ENCODE measurements at regions not wholly inside any gene's neighbourhood (a gene's known extent, or its start where the extent isn't known, plus 50 kb on each side); places are given as distances from the start of the nearest gene placed in this dataset.
"Not testable (repeated sequence)": the region's sequence is repeated elsewhere in the genome, so short reads cannot be mapped to it uniquely, and the experiment has no call there.

DNA sequence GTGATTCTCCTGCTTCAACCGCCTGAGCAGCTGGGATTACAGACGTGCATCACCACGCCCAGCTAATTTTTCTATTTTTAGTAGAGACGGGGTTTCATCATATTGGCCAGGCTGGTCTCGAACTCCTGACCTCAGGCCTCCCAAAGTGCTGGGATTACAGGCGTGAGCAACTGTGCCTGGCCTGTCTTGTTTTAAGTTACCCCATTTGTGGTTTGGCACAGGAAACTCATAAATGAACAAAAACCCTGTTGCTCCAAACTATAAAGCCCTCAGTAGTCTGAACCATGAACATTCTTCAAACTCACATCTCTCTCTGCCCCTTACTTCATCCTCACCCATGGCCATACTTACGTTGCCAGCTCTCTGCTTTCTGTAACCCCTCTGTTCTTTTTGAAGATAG is 61.7 kb downstream of the RHOU start:
- H3K27ac ChIP-seq; intact Hi-C loops (cut with DNase I); H3K4me3 ChIP-seq; H3K4me1 ChIP-seq (replicated peaks); DNase-seq (ENCODE audit: low spot score); H3K27me3 ChIP-seq (replicated peaks; ENCODE audit: insufficient read depth); H3K36me3 ChIP-seq; H3K9me3 ChIP-seq: not testable (repeated sequence)
- WGBS = 80% methylated on average over 7 of the region's 7 CpGs

DNA sequence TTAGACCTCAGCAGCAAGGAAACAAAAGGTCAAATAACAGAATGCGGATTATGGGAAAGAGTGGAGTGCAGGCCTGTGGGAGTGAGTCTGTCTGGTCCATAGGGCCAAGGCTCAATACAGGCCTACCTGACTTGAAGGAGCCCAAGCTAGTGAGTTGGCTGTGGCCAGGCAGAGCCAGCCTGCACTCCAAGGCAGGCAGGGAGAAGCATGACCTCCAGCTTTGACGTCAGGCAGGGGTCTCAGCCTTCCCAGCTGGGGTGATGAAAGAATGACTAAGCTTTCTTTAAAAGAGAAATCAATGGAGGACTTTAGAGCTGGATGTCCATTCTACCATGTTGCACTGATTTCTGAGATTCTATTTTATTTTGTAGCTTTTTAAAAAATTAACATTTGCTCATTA is 62.8 kb downstream of the RHOU start:
- no peak for DNase-seq (ENCODE audit: low spot score)
- 78% methylated on average over 2 of the region's 2 CpGs for WGBS
- TF ChIP-seq POLR2A (IDR thresholded peaks at IDR 0.05) = no peak
- TF ChIP-seq, protein P1, sequence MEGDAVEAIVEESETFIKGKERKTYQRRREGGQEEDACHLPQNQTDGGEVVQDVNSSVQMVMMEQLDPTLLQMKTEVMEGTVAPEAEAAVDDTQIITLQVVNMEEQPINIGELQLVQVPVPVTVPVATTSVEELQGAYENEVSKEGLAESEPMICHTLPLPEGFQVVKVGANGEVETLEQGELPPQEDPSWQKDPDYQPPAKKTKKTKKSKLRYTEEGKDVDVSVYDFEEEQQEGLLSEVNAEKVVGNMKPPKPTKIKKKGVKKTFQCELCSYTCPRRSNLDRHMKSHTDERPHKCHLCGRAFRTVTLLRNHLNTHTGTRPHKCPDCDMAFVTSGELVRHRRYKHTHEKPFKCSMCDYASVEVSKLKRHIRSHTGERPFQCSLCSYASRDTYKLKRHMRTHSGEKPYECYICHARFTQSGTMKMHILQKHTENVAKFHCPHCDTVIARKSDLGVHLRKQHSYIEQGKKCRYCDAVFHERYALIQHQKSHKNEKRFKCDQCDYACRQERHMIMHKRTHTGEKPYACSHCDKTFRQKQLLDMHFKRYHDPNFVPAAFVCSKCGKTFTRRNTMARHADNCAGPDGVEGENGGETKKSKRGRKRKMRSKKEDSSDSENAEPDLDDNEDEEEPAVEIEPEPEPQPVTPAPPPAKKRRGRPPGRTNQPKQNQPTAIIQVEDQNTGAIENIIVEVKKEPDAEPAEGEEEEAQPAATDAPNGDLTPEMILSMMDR (IDR thresholded peaks at IDR 0.05) = no peak
- H3K27ac ChIP-seq = no peak overlapping the region
- H3K27me3 ChIP-seq (replicated peaks; ENCODE audit: insufficient read depth) = no peaks in the 10 kb centered on the region
- no peaks in the 10 kb centered on the region for H3K36me3 ChIP-seq
- intact Hi-C loops (cut with DNase I) = no loop called here
- H3K4me1 ChIP-seq (replicated peaks) = no peaks in the 10 kb centered on the region
- H3K9me3 ChIP-seq = no peaks in the 10 kb centered on the region
- H3K4me3 ChIP-seq = no peak overlapping the region

DNA sequence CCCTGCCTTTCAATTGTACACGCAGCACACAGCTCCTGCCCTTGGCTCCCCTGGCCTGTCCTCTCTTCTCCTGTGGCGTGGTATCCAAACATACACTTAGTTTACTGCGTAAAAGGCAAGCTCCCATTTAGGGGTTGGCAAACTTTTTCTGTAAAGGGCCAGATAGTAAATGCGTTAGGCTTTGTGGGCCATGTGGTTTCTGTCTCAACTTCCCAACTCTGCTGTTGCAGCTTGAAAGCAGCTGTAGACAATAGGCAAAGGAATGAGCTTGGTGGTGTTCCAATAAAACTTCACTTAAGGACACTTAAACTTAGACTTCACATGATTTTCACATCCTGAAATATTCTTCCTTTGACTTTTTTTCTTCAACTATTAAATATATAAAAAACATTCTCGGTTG is 63.3 kb downstream of the RHOU start:
- Histone ChIP-seq H3K27ac (no peak overlapping the region), H3K9me3 (no peaks in the 10 kb centered on the region), H3K4me1 (replicated peaks) (no peaks in the 10 kb centered on the region), H3K27me3 (replicated peaks; ENCODE audit: insufficient read depth) (no peaks in the 10 kb centered on the region), H3K36me3 (no peaks in the 10 kb centered on the region), H3K4me3 (no peak overlapping the region)
- intact Hi-C loops (cut with DNase I) = no loop called here
- TF ChIP-seq POLR2AphosphoS5 (IDR thresholded peaks at IDR 0.05) (no peak), POLR2A (IDR thresholded peaks at IDR 0.05) (no peak)
- TF ChIP-seq, protein P1 (IDR thresholded peaks at IDR 0.05) = no peak
- WGBS = 48% methylated on average over 5 of the region's 5 CpGs
- no peak for DNase-seq (ENCODE audit: low spot score)

DNA sequence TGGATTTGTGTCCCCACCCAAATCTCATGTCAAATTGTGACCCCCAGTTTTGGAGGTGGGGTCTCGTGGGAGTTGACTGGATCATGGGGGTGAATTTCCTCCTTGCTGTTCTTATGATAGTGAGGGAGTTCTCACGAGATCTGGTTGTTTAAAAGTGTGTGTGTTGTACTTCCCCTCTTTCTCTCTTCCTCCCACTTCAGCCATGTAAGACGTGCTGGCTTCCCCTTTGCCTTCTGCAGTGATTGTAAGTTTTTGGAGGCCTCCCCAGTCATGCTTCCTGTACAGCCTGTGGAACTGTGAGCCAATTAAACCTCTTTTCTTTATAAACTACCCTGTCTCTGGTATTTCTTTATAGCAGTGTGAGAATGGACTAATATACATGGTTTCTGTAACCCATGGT is 64.6 kb downstream of the RHOU start:
- intact Hi-C loops (cut with DNase I) = no loop called here
- H3K4me1 ChIP-seq (replicated peaks) = no peaks in the 10 kb centered on the region
- no peak overlapping the region for H3K27ac ChIP-seq
- 51% methylated on average over 3 of the region's 3 CpGs for WGBS
- no peaks in the 10 kb centered on the region for H3K27me3 ChIP-seq (replicated peaks; ENCODE audit: insufficient read depth)
- no peaks in the 10 kb centered on the region for H3K36me3 ChIP-seq
- no peaks in the 10 kb centered on the region for H3K9me3 ChIP-seq
- no peak overlapping the region for H3K4me3 ChIP-seq
- TF ChIP-seq, protein P1 (IDR thresholded peaks at IDR 0.05) = no peak
- TF ChIP-seq POLR2A (IDR thresholded peaks at IDR 0.05) (no peak), POLR2AphosphoS5 (IDR thresholded peaks at IDR 0.05) (no peak)
- no peak for DNase-seq (ENCODE audit: low spot score)

DNA sequence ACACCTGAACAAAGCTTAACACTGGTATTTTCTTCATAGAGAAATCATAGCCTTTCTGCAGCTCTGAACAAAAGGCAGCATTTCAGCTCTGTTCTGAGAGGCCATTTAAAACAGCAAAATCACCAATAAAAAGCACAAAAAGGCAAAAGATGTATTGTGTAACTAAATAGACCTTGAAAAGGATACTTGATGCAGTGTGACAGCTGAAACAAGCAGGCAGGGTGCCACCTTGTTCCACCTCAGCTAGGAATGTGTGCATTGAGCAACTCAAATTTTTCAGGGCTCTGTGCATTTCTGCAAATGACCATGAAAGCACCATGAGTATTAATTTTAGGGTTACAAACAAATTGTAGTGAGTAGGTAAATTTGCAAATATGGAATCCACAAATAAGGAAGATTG is 65.8 kb downstream of the RHOU start:
- TF ChIP-seq, protein P1 (IDR thresholded peaks at IDR 0.05) = no peak
- TF ChIP-seq POLR2AphosphoS5 (IDR thresholded peaks at IDR 0.05) = no peak
- TF ChIP-seq POLR2A (IDR thresholded peaks at IDR 0.05) = no peak
- no peaks in the 10 kb centered on the region for H3K36me3 ChIP-seq
- no peaks in the 10 kb centered on the region for H3K4me1 ChIP-seq (replicated peaks)
- H3K27ac ChIP-seq = no peak overlapping the region
- intact Hi-C loops (cut with DNase I) = no loop called here
- no peaks in the 10 kb centered on the region for H3K27me3 ChIP-seq (replicated peaks; ENCODE audit: insufficient read depth)
- no peak overlapping the region for H3K4me3 ChIP-seq
- H3K9me3 ChIP-seq = no peaks in the 10 kb centered on the region
- no peak for DNase-seq (ENCODE audit: low spot score)

Measured in prostate gland (tissue), 2 donors.